ENCODE measurements at regions not wholly inside any gene's neighbourhood (a gene's known extent, or its start where the extent isn't known, plus 50 kb on each side); places are given as distances from the start of the nearest gene placed in this dataset.

DNA sequence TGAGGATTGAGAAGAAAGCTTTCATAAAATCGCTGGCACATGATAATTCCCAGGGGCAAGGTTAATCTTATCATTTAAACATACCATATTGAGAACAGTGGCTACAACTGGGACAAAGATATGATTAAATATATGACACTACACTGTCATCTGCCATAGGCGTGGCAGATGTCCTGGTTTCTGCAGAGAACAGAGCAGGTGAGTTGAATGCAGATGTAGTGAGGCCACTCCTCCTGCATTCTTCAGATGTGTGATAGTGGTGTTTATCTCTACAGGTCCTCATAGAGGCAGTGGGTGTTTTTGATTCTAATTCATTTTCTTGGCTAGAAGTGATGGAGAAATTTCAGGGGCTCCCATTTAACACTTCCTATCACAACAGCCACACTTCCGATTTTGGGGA, 237.0 kb upstream of the CDH9 start:
- TF ChIP-seq, protein P1, sequence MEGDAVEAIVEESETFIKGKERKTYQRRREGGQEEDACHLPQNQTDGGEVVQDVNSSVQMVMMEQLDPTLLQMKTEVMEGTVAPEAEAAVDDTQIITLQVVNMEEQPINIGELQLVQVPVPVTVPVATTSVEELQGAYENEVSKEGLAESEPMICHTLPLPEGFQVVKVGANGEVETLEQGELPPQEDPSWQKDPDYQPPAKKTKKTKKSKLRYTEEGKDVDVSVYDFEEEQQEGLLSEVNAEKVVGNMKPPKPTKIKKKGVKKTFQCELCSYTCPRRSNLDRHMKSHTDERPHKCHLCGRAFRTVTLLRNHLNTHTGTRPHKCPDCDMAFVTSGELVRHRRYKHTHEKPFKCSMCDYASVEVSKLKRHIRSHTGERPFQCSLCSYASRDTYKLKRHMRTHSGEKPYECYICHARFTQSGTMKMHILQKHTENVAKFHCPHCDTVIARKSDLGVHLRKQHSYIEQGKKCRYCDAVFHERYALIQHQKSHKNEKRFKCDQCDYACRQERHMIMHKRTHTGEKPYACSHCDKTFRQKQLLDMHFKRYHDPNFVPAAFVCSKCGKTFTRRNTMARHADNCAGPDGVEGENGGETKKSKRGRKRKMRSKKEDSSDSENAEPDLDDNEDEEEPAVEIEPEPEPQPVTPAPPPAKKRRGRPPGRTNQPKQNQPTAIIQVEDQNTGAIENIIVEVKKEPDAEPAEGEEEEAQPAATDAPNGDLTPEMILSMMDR (conservative IDR thresholded peaks at IDR 0.05; ENCODE audit: low read depth in 2 of 2), result no peak
- TF ChIP-seq, protein P2, sequence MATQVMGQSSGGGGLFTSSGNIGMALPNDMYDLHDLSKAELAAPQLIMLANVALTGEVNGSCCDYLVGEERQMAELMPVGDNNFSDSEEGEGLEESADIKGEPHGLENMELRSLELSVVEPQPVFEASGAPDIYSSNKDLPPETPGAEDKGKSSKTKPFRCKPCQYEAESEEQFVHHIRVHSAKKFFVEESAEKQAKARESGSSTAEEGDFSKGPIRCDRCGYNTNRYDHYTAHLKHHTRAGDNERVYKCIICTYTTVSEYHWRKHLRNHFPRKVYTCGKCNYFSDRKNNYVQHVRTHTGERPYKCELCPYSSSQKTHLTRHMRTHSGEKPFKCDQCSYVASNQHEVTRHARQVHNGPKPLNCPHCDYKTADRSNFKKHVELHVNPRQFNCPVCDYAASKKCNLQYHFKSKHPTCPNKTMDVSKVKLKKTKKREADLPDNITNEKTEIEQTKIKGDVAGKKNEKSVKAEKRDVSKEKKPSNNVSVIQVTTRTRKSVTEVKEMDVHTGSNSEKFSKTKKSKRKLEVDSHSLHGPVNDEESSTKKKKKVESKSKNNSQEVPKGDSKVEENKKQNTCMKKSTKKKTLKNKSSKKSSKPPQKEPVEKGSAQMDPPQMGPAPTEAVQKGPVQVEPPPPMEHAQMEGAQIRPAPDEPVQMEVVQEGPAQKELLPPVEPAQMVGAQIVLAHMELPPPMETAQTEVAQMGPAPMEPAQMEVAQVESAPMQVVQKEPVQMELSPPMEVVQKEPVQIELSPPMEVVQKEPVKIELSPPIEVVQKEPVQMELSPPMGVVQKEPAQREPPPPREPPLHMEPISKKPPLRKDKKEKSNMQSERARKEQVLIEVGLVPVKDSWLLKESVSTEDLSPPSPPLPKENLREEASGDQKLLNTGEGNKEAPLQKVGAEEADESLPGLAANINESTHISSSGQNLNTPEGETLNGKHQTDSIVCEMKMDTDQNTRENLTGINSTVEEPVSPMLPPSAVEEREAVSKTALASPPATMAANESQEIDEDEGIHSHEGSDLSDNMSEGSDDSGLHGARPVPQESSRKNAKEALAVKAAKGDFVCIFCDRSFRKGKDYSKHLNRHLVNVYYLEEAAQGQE (IDR thresholded peaks at IDR 0.05; ENCODE audit: unreplicated experiment), result no peak
- no peak for TF ChIP-seq EZH2 (IDR thresholded peaks at IDR 0.05; ENCODE audit: low read depth, unreplicated experiment)

Data from GM23338 (cell line).